Epithelial cell of esophagus (primary cell): ENCODE measurements at regions not wholly inside any gene's neighbourhood (a gene's known extent, or its start where the extent isn't known, plus 50 kb on each side); places are given as distances from the start of the nearest gene placed in this dataset.

Experiments used
- DNase-seq: peaks from one replicate; pipeline ENCODE4 v3.0.0; 2010; ENCODE audit warnings: low read depth
- H3K4me3 ChIP-seq: 2 replicates; pipeline ENCODE4 v1.5.1; 2011; ENCODE audit warnings: mild to moderate bottlenecking, low read length, control low read depth
- CTCF ChIP-seq: IDR thresholded peaks from 2 replicates; pipeline ENCODE4 v1.5.1; 2011; ENCODE audit warnings: low read depth, mild to moderate bottlenecking, low read length, control low read depth, inconsistent platforms; ENCODE audit not compliant: insufficient read depth; ENCODE audit errors: missing control alignments

GRCh38 chr18:78319961-78320360 is 659.7 kb upstream of the SALL3 start:
- H3K4me3 ChIP-seq: no peak overlapping the region
- no peak for DNase-seq
- no peak for TF ChIP-seq CTCF

- DNase-seq: no peak
- no peak overlapping the region for H3K4me3 ChIP-seq
- no peak for TF ChIP-seq CTCF
Observed at GRCh38 chr18:78321402-78321801, 658.2 kb upstream of the SALL3 start.

GRCh38 chr18:78323453-78324197 is 656.0 kb upstream of the SALL3 start:
- no peak for TF ChIP-seq CTCF
- no peak for DNase-seq
- H3K4me3 ChIP-seq: no peak overlapping the region

- no peak for TF ChIP-seq CTCF
- no peak overlapping the region for H3K4me3 ChIP-seq
- no peak for DNase-seq
Observed at GRCh38 chr18:78327643-78328042, 652.0 kb upstream of the SALL3 start.

- no peak for TF ChIP-seq CTCF
- no peak overlapping the region for H3K4me3 ChIP-seq
- no peak for DNase-seq
Observed at GRCh38 chr18:78330766-78331165, 648.9 kb upstream of the SALL3 start.

- H3K4me3 ChIP-seq: no peak overlapping the region
- no peak for TF ChIP-seq CTCF
- DNase-seq: no peak
Observed at GRCh38 chr18:78352910-78353309, 626.7 kb upstream of the SALL3 start.

- DNase-seq: no peak
- no peak overlapping the region for H3K4me3 ChIP-seq
- no peak for TF ChIP-seq CTCF
Observed at GRCh38 chr18:78362198-78362597, 617.4 kb upstream of the SALL3 start.
